HL-60 (cell line): ENCODE measurements at regions not wholly inside any gene's neighbourhood (a gene's known extent, or its start where the extent isn't known, plus 50 kb on each side); places are given as distances from the start of the nearest gene placed in this dataset.
"Not testable (repeated sequence)": the region's sequence is repeated elsewhere in the genome, so short reads cannot be mapped to it uniquely, and the experiment has no call there.

ENCODE experiments used
- DNase-seq, 2 experiments: peaks; one replicate each; pipeline ENCODE4 v3.0.0-alpha.2; 2010 to 2020; ENCODE audit warnings: low read depth in 1 of 2, low spot score in 1 of 2
- H3K27ac ChIP-seq: fragments of 250-450 bp; sonication (Bioruptor Pico); replicated peaks from 2 replicates; pipeline ENCODE4 v1.5.1; 2020; ENCODE audit warnings: mild to moderate bottlenecking, moderate library complexity
- H3K27me3 ChIP-seq: fragments of 250-450 bp; sonication (Bioruptor Pico); 2 replicates; pipeline ENCODE4 v1.5.1; 2021; ENCODE audit warnings: mild to moderate bottlenecking, moderate library complexity; ENCODE audit not compliant: insufficient read depth, poor library complexity, severe bottlenecking
- H3K4me3 ChIP-seq: replicated peaks from 2 replicates; pipeline ENCODE4 v1.5.1; 2011; ENCODE audit warnings: mild to moderate bottlenecking, control low read depth, low read length; ENCODE audit not compliant: insufficient read depth
- CTCF ChIP-seq: IDR thresholded peaks from one replicate; pipeline ENCODE4 v1.5.1; 2011; ENCODE audit warnings: low read length, control low read depth, inconsistent platforms; ENCODE audit not compliant: insufficient read depth
- GABPA ChIP-seq: IDR thresholded peaks from 2 replicates; pipeline ENCODE4 v1.6.1; 2012; ENCODE audit warnings: low read depth
- POLR2AphosphoS5 ChIP-seq: IDR thresholded peaks from 2 replicates; pipeline ENCODE4 v1.6.1; 2012; ENCODE audit warnings: low read depth
- REST ChIP-seq: IDR thresholded peaks from 2 replicates; pipeline ENCODE4 v1.6.1; 2012; ENCODE audit warnings: low read depth; ENCODE audit not compliant: insufficient replicate concordance
- SPI1 ChIP-seq: IDR thresholded peaks from 2 replicates; pipeline ENCODE4 v1.6.1; 2012; ENCODE audit warnings: low read depth, mild to moderate bottlenecking, borderline replicate concordance

- DNase-seq, result no peak
- Histone ChIP-seq H3K4me3 (no peak overlapping the region), H3K27me3 (no peaks in the 10 kb centered on the region), H3K27ac (no peak overlapping the region)
- TF ChIP-seq POLR2AphosphoS5 (no peak), REST (no peak), CTCF (no peak), SPI1 (no peak), GABPA (no peak)
These were observed 233.3 kb downstream of the TINAG start for GRCh38 chr6:54541541-54541940.

GRCh38 chr6:54559136-54559535 lies 250.9 kb downstream of the TINAG start:
- H3K4me3 ChIP-seq, result no peak overlapping the region
- TF ChIP-seq GABPA, result no peak
- DNase-seq, result no peak
- no peak overlapping the region for H3K27ac ChIP-seq
- H3K27me3 ChIP-seq, result no peaks in the 10 kb centered on the region

- not testable (repeated sequence) for H3K27ac ChIP-seq, H3K4me3 ChIP-seq, H3K27me3 ChIP-seq, DNase-seq
These were observed 255.9 kb downstream of the TINAG start for GRCh38 chr6:54564188-54564587.

- Histone ChIP-seq H3K27ac (no peak overlapping the region), H3K4me3 (no peak overlapping the region), H3K27me3 (no peaks in the 10 kb centered on the region)
- no peak for TF ChIP-seq CTCF
- TF ChIP-seq SPI1, result no peak
- TF ChIP-seq REST, result no peak
- TF ChIP-seq GABPA, result no peak
- no peak for TF ChIP-seq POLR2AphosphoS5
- no peak for DNase-seq
These were observed 266.4 kb downstream of the TINAG start for GRCh38 chr6:54574671-54575070.

GRCh38 chr6:54578261-54578660 lies 268.3 kb upstream of the FAM83B start:
- H3K27ac ChIP-seq, result no peak overlapping the region
- H3K4me3 ChIP-seq, result no peak overlapping the region
- H3K27me3 ChIP-seq, result no peaks in the 10 kb centered on the region
- TF ChIP-seq POLR2AphosphoS5 (no peak), SPI1 (no peak), CTCF (no peak), GABPA (no peak), REST (no peak)
- no peak for DNase-seq
